ENCODE measurements at regions not wholly inside any gene's neighbourhood (a gene's known extent, or its start where the extent isn't known, plus 50 kb on each side); places are given as distances from the start of the nearest gene placed in this dataset.

DNA sequence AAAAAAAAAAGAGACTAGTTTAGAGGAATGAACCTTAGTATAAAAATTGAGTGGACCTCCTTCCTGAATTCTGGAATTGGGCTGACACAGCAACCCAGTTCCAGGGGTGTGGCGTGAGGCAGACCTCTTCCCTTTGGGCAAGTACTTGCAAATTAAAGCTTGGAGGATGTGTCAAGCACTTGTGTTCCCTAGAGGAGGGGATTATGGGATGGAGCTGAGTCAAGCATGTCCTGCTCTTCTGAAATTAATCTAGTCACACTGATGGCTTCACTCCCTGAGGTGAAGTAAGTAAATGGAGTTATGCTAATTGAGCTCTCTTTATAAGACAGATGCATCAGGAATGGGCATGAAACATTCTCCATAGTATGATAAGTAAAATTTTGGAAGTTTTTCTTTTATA lies 107.7 kb upstream of the HTR2A start:
- DNase-seq (no peak), ATAC-seq (no peak)
- Histone ChIP-seq H3K36me3 (ENCODE audit: control insufficient read depth, insufficient read depth, low read length) (no peaks in the 10 kb centered on the region), H3K27me3 (ENCODE audit: control insufficient read depth, insufficient read depth, low read length) (peaks cover 3% of the 10 kb centered on the region), H3K9me3 (ENCODE audit: control insufficient read depth, insufficient read depth, low read length) (no peaks in the 10 kb centered on the region), H3K27ac (ENCODE audit: low read length) (no peak overlapping the region), H3K4me1 (ENCODE audit: control insufficient read depth, insufficient read depth, low read length) (no peaks in the 10 kb centered on the region), H3K4me3 (ENCODE audit: low read length) (no peak overlapping the region)
- no peak overlapping the region for H3K4me3 Mint-ChIP-seq
- TF ChIP-seq, protein P1, sequence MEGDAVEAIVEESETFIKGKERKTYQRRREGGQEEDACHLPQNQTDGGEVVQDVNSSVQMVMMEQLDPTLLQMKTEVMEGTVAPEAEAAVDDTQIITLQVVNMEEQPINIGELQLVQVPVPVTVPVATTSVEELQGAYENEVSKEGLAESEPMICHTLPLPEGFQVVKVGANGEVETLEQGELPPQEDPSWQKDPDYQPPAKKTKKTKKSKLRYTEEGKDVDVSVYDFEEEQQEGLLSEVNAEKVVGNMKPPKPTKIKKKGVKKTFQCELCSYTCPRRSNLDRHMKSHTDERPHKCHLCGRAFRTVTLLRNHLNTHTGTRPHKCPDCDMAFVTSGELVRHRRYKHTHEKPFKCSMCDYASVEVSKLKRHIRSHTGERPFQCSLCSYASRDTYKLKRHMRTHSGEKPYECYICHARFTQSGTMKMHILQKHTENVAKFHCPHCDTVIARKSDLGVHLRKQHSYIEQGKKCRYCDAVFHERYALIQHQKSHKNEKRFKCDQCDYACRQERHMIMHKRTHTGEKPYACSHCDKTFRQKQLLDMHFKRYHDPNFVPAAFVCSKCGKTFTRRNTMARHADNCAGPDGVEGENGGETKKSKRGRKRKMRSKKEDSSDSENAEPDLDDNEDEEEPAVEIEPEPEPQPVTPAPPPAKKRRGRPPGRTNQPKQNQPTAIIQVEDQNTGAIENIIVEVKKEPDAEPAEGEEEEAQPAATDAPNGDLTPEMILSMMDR (IDR thresholded peaks at IDR 0.05): no peak
- H3K27me3 Mint-ChIP-seq (ENCODE audit: low read depth in 2 of 2): peaks cover 3 to 37% of the 10 kb centered on the region in 2 donors
- no peaks in the 10 kb centered on the region for H3K36me3 Mint-ChIP-seq
- no peaks in the 10 kb centered on the region for H3K4me1 Mint-ChIP-seq
- peaks cover 0 to 2% of the 10 kb centered on the region in 2 donors for H3K9me3 Mint-ChIP-seq
- intact Hi-C loops (cut with micrococcal nuclease): no loop called here
- no peak overlapping the region for H3K27ac Mint-ChIP-seq
- 94% methylated on average over 1 of the region's 1 CpG for WGBS (ENCODE audit: insufficient coverage)

DNA sequence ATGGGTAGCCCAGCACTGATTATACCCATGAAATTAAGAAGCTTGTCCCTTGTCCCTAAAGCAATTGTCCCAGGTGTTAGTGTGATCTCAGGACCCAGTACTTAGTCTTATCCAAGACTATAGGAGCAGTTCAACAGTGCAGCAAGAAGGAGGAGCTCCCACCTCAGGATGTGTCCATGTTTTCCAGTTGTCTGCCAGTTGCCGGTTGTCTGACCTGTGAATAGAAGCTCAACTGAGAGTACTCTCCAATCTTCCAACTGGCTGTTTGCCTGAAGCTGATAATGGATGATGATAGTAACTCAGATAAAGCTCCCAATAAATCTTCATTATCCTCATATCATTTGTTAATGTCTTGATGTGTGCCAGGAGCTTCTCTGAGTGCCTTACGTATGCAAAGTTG lies 107.2 kb upstream of the HTR2A start:
- no peak for ATAC-seq
- Histone ChIP-seq H3K27me3 (ENCODE audit: control insufficient read depth, insufficient read depth, low read length) (peaks cover 3% of the 10 kb centered on the region), H3K4me3 (ENCODE audit: low read length) (no peak overlapping the region), H3K27ac (ENCODE audit: low read length) (no peak overlapping the region), H3K9me3 (ENCODE audit: control insufficient read depth, insufficient read depth, low read length) (no peaks in the 10 kb centered on the region), H3K36me3 (ENCODE audit: control insufficient read depth, insufficient read depth, low read length) (no peaks in the 10 kb centered on the region), H3K4me1 (ENCODE audit: control insufficient read depth, insufficient read depth, low read length) (no peaks in the 10 kb centered on the region)
- H3K27me3 Mint-ChIP-seq (ENCODE audit: low read depth in 2 of 2): peaks cover 3 to 42% of the 10 kb centered on the region in 2 donors
- 100% methylated on average over 1 of the region's 2 CpGs for WGBS (ENCODE audit: insufficient coverage)
- intact Hi-C loops (cut with micrococcal nuclease): no loop called here
- no peak overlapping the region for H3K4me3 Mint-ChIP-seq
- no peaks in the 10 kb centered on the region for H3K4me1 Mint-ChIP-seq
- no peaks in the 10 kb centered on the region for H3K9me3 Mint-ChIP-seq
- H3K27ac Mint-ChIP-seq: no peak overlapping the region
- no peak for DNase-seq
- H3K36me3 Mint-ChIP-seq: no peaks in the 10 kb centered on the region
- TF ChIP-seq, protein P1 (IDR thresholded peaks at IDR 0.05): no peak

DNA sequence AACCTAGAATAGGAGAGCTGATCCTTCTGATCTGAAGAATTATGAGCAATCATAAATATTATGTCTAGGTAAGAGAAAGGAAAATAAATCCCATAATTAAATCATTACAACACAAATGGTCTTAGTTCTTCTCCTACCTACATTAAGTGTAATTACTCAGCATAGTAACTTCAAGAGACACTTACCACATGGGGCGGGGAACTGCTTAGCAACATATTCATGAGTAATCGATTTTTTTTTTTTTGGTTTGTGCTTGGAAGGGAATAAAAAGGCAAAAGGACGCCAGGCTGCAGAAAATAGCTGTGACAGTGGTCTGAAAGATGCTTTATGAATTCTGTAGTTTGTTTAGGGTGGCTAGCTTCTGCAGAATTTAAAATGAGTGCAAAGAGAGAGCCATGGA lies 103.3 kb upstream of the HTR2A start:
- Mint-ChIP-seq H3K27me3 (ENCODE audit: low read depth in 2 of 2) (peaks cover 6 to 38% of the 10 kb centered on the region in 2 donors), H3K9me3 (no peaks in the 10 kb centered on the region), H3K36me3 (no peaks in the 10 kb centered on the region), H3K4me1 (no peaks in the 10 kb centered on the region), H3K27ac (no peak overlapping the region), H3K4me3 (no peak overlapping the region)
- ATAC-seq (no peak), DNase-seq (no peak)
- Histone ChIP-seq H3K4me3 (ENCODE audit: low read length) (no peak overlapping the region), H3K27me3 (ENCODE audit: control insufficient read depth, insufficient read depth, low read length) (no peaks in the 10 kb centered on the region), H3K36me3 (ENCODE audit: control insufficient read depth, insufficient read depth, low read length) (no peaks in the 10 kb centered on the region), H3K9me3 (ENCODE audit: control insufficient read depth, insufficient read depth, low read length) (no peaks in the 10 kb centered on the region), H3K4me1 (ENCODE audit: control insufficient read depth, insufficient read depth, low read length) (no peaks in the 10 kb centered on the region), H3K27ac (ENCODE audit: low read length) (no peak overlapping the region)
- TF ChIP-seq, protein P1 (IDR thresholded peaks at IDR 0.05): no peak
- intact Hi-C loops (cut with micrococcal nuclease): no loop called here
- 80% methylated on average over 3 of the region's 3 CpGs for WGBS (ENCODE audit: insufficient coverage)

DNA sequence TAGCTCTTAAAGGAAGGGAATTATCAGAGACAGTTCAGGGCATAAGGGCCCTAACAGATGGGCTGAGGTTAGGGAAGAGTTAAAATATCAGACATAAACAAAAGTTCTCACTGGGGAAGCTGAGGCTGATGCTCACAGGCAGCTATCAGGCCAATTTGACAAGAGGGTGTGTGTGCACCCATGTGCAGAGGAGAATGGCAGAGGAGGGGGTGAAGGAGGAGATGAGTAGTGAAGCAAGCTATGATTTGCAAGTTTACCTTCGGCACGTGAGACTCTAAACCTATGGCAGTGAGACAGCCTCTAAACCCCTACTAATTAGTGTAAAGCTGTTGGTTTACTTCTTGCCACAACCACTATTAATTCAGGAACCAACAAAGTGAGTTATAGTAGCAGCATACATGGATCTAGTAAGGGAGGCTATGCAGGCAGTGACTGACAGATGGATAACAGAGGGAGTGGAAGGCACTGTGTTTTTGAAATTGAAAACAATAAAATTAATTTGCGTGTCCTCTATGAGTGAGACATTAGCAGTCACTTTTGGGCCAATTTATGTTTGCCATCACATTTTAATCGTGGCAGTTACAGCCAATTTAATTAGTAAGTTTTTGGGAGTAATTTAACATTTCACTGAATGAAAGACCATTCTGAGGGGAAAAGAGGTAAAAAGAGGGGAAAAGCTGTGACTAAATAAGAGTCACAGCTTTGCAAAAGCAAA lies 99.6 kb upstream of the HTR2A start:
- Histone ChIP-seq H3K27ac (ENCODE audit: low read length) (no peak overlapping the region), H3K9me3 (ENCODE audit: control insufficient read depth, insufficient read depth, low read length) (no peaks in the 10 kb centered on the region), H3K36me3 (ENCODE audit: control insufficient read depth, insufficient read depth, low read length) (no peaks in the 10 kb centered on the region), H3K27me3 (ENCODE audit: control insufficient read depth, insufficient read depth, low read length) (peaks cover 1% of the 10 kb centered on the region), H3K4me1 (ENCODE audit: control insufficient read depth, insufficient read depth, low read length) (no peaks in the 10 kb centered on the region), H3K4me3 (ENCODE audit: low read length) (no peak overlapping the region)
- no peaks in the 10 kb centered on the region for H3K4me1 Mint-ChIP-seq
- TF ChIP-seq, protein P1 (IDR thresholded peaks at IDR 0.05): no peak
- DNase-seq: no peak
- no peaks in the 10 kb centered on the region for H3K36me3 Mint-ChIP-seq
- no peaks in the 10 kb centered on the region for H3K9me3 Mint-ChIP-seq
- intact Hi-C loops (cut with micrococcal nuclease): no loop called here
- H3K27ac Mint-ChIP-seq: no peak overlapping the region
- 96% methylated on average over 2 of the region's 4 CpGs for WGBS (ENCODE audit: insufficient coverage)
- ATAC-seq: no peak
- peaks cover 3 to 15% of the 10 kb centered on the region in 2 donors for H3K27me3 Mint-ChIP-seq (ENCODE audit: low read depth in 2 of 2)
- no peak overlapping the region for H3K4me3 Mint-ChIP-seq
